Fibroblast of skin of right biceps (primary cell): ENCODE measurements at regions not wholly inside any gene's neighbourhood (a gene's known extent, or its start where the extent isn't known, plus 50 kb on each side); places are given as distances from the start of the nearest gene placed in this dataset.
"Not testable (repeated sequence)": the region's sequence is repeated elsewhere in the genome, so short reads cannot be mapped to it uniquely, and the experiment has no call there.

ENCODE experiments used
- DNase-seq: peaks from one replicate; pipeline ENCODE4 v3.0.0-alpha.2; 2013

DNA sequence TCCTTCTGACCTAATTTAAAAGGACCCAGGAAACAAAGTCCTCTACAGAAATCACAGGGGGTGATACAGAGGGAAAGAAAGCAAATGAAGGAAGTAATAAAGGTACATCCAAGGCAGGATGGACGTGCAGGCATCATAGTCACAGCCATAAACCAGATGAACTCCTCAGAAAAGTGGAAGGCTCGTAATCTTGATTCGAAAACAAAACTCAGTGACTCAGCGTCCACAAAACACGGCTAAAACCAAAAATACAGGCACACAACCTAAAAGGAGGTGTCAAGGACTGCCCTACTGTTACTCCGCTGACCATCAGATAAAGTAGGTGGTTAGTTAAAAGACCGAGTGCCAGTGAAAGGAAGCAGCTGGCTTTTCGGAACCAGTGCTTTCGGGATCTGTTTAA lies 81.5 kb downstream of the TRIM69 start:
- not testable (repeated sequence) for DNase-seq

DNA sequence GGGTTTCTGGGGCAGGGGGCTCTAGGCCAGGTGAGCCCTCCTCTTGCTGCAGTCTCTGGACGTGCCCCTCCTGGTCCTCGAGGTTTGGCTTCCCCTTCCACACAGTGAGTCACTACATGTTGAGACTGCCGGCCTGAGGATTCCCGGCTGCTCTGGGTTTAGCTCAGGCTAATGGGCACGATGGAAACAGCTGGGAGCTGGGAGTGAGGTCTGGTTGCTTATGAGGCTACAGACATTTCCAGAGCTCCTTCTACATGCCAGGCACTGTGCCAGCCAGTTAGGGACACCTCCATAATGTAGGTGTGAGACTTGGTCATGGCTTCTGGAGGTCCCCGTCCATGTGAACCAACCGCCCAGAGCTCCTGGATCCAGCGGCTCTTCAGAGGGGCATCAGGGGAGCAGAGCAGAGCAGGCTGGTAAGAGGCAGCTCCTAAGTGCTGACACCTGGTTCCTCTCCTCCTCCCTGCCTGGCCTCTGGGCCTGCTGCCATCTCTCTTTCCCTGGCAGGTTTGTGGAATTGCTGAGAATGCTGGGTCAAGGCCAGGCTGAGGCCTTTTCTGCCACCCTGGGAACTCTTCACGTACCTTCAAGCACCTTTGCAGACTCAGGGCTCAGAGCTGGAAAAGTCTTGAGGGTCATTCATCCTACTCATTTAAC lies 83.1 kb downstream of the TRIM69 start:
- not testable (repeated sequence) for DNase-seq

DNA sequence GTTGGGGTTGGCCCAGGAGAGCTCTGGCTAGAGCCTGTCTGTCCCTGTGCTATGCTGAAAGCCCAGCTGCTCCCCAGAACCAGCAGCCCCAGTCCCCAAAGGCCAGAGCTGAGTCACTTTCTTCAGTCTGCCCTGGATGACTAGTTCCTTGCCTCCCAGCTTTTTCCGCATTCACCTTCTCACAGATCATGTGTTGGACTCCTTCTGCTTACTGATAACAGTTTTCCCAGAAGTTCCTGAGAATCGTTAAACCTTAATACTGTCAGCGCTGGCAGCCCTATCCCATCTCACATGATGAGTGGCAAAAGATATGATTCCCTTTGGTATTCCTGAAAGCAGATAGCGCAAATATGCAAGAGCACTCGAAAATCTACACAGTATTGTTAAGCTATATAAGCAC lies 84.2 kb downstream of the TRIM69 start:
- DNase-seq = not testable (repeated sequence)

DNA sequence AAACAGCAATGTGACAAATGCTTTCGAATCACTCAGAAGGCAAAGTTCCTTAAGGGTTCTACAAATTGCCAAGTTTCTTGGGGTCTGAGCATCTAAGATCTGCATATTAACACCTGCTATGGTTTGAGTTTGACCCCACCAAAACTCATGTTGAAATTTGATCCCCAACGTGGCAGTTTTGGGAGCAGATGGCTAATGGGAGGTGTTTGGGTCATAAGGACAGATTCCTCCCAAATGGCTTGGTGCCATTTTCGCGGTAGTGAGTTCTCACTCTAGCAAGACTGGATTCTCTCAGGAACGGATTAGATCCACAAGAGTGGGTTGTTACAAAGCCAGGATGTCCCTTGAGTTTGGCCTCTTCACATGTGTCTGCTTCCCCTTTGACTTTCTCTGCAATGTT lies 84.6 kb downstream of the TRIM69 start:
- DNase-seq = not testable (repeated sequence)

DNA sequence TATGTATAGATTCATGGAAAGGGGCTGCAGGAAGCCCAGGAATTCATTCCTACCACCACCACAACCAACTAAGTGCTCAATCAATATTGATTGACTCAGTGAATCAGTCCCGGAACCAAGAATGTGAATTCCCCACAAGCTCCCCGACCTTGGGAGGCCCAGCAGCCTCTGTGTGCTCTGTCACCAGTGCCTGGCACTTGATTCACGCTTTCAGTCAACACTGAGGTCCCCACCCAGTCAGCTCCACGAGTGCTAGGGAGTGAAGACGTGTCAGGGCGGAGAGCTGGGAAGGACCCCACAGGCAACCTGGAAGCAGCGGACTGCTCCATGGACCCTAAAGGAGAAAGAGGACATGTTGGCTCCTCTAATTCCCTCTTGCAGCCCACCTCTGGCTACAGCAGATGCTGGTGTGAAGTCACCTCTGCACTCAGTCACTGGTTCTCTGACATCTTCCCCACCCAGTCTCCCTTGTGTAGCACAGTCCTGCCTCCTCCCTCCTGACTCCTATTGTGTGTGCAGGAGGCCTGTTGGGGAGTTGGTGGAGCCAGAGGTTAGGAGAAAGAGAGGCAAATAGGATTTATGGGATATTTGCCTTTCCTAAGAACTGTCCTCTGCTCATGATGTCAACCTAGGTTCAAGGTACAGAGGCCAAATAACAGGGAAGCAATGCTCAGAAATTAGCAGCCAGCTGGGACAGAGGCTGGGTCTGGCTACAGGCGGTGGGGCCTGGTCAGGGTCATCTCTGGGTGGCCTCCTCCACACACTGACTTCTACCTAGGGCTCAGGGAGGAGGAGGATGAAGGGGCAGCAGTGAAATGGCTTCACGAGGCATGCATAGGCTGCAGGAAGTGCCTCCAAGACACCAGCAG lies 88.2 kb downstream of the TRIM69 start:
- DNase-seq = not testable (repeated sequence)

DNA sequence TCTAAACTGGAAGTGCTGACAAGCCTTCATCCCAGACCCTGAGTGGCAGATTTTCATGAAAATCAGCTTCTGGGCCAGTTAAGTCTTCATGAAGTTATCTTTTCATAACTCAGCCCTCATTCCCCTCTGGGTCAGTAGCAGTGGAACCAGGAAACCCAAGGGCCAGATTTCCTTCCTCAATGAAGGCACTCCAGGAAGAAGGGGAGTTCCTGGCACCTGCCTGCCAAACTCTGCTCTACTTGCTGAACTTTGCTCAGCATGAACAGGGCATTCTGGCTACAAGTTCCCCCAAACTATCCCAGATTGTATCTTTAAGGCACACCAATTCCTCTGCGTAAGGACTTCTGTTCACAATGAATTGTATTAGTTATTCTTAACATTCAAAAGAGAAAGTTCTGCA lies 90.3 kb downstream of the TRIM69 start:
- not testable (repeated sequence) for DNase-seq

DNA sequence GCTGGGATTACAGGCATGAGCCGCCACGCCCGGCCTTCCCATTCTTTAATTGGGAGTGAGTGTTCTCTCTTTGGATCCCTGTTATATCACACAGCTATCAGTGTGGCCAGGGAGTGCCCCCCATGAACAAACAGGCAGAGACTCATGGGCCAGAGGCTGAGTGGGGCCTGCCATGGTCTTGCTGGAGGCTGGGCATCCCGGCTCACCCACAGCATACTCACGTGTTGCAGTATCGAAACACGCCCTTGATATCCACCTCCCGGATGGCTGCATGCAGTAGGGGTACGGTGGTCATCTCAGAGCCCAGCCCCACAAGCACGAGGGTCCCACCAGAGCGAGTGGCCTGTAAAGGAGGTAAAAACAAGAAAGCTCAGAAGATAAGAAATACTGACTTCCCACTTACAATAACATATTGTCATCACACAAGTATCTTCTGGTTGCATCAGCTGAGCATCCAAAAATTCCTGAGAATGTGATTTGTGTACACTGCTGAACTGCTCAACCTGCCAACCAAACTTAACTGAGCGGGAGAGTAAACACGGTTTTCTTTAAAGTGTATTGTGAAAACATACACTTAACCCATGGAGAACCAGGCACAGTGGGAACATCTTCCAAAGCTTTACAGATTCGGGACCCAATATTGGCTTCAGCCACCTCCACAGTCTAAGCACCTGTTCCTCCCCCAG lies 92.0 kb downstream of the TRIM69 start:
- DNase-seq = not testable (repeated sequence)

DNA sequence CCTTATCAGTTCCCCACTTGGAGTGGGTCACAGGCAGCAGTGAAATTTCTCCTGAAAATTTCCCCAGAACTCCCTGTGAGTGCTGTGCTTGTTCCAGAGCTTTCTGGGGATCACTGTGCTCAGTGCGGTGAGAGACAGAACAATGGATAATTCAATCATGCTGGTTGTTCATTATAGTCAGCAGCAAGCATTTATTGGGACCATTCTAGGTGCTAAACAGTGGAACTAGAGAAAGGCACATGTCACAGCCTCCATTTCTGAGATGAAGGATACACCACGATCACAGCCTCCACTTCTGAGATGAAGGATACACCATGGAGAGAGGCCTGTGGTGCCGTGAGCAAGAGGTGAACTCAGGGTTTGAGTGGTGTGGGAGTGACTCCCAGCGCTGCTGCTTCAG lies 92.8 kb downstream of the TRIM69 start:
- DNase-seq = not testable (repeated sequence)

DNA sequence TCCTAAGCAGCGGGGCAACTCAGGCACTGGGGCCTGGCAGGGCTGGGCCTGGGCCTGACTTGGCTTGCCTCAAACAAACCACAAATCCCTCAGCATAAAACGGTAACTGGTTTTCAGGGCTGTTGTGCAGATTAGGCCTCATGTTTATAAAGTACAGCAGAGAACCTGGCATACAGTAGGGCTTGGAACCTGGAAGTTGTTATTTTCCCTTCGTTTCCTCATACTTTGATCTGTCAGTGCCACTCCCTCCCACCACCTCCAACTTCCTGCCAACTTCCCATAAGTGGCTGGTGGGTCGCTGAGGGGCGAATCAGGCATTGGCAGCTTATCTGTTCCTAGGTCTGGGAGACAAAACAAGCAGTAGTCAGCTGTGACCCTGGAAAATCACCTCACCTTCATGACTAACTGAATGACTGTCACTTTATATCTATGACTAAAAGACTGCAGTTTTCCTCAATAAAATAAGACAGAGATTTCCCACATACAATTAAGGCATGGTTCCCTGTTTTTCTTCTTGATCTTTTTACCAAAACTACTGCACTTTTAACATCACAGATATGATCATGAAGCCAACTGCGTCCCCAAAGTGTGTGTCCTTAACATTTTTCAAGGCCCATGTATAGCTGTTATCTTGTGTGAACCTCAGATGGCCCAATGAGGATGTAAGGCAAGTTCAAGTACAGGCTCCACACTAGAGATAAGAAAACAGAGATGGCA lies 94.5 kb downstream of the TRIM69 start:
- not testable (repeated sequence) for DNase-seq

DNA sequence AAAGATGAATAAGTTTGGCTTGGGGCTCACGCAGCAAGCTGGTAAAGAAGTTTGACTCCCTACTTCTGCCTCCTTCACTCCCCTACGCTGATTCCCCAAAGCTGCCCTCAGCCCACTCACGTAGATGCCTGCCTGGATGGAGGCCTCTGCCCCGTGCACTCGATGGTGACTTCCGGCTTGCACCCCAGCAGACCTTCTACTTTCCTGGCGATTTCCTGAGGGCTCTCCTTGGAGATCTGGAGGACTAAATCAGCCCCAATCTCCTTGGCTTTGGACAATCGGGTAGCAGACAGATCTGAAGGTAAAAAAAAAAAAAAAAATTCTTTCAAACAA lies 95.0 kb downstream of the TRIM69 start:
- DNase-seq = not testable (repeated sequence)

DNA sequence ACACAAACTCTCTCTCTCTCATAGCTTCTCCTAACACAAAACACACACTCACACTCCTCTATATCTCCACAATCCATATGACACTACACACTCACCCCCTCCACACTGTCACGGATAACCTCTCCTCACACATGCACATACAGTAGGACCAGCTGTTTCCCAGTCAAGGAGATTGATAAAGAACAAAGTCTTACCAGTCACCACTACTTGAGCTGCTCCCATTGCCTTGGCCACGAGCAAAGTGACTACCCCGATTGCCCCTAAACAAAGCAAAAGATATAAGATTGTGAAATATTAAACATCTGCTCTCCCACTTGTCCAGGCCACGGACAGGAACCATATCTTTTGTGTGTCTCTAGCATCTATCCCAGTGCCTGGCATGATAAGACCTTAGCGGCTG lies 95.8 kb downstream of the TRIM69 start:
- DNase-seq = not testable (repeated sequence)

DNA sequence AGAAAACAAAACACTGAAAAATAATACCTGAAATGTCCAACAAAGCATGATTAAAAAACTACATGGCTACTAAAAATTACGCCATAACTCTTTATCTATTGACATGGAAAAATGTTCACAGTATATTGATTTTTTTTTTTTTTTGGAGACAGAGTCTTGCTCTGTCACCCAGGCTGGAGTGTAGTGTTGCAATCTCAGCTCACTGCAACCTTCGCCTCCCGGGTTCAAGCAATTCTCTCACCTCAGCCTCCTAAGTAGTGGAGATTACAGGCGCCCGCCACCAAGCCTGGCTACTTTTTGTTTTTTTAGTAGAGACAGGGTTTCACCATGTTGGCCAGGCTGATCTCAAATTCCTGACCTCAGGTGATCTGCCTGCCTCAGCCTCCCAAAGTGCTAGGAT lies 96.8 kb downstream of the TRIM69 start:
- not testable (repeated sequence) for DNase-seq

DNA sequence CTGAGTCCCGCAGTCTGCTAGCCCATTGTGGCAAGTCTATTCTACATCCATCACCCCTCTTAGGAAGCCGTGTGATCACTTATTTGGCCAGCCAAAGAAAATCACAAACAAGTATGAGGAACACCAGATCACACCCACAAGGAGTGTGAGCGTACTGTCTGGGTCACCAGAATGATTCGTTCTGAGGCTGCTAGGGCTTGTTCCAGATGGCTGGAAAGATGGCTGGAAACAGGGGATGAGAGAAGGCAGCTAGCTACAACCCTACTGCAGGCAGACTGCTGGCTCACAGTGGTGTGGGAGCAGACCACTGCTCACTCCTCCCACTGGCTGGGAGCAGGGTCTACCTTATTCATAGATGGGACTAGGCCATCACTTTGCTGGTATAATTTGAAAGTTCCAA lies 97.4 kb downstream of the TRIM69 start:
- DNase-seq = not testable (repeated sequence)

DNA sequence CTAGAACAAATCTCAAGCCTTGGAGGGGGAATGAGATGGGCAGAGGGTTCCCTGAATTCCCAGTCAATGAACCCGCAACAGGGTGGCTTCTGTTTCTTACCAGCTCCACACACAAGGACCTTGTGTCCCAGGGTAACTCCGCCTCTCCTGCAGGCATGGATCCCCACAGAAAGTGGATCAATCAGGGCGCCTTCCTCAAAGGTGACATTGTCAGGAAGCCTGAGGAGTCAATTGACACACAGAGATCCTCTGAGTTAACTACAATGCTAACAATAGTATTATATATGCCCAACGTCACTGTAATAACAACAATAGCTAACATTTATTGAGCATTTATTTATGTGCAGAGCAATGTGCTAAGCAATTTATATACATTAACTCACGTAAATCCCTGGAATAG lies 98.8 kb downstream of the TRIM69 start:
- not testable (repeated sequence) for DNase-seq

DNA sequence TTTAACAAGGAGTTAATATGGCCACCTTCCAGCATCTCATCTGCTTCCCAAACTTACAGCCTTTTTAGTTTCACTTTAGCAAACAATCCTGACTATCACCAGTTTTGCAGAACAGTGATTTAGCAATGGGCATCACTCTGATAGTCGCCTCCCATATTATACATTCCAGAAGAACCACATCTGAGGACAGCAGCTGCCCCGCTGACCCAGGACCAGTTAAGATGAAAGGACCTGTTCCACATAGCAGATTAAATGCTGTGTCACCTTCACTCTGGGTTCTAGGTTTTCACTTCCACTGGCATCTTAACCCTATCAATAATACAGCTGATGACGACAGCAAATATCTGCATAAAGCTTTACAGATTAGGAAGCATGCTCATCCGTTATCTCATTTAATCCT lies 99.8 kb downstream of the TRIM69 start:
- DNase-seq = no peak

DNA sequence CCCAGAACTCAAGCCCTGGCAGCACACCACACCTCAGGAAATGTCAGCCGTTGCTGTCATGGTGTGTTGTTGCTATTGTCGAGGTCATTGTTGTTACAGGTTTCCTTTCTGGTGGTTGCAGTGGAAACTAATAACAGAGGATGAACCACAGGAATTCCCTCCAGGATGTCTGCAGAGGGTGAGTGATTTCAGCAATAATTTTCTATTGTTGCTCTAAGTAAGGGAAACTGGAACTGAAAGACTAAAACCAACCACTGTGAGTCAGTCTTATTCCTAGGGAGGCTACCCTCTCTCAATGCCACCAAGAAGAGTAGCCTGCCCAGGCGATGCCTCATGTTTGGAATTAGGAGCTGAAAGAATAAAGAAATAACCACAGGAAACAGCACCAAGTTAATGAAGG lies 102.6 kb downstream of the TRIM69 start:
- peak; percentile 28 for DNase-seq

DNA sequence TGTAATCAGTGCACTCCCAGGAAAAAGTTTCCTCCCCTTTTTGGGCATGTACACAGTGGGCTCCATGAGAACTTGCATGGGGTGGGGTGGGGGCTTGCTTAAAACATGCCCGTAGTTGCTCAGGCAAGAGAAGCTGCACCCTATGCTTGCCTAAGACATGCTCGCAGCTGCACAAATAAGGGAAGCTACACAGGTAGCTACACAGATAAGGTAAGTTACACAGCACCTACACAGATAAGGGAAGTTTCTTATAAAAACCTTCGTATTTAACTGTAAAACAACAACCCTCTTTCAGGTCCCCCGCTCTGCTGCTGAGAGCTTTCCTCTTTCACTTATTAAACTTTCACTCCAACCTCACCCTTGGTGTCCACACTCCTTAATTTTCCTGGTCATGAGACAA lies 105.4 kb downstream of the TRIM69 start:
- DNase-seq = not testable (repeated sequence)

DNA sequence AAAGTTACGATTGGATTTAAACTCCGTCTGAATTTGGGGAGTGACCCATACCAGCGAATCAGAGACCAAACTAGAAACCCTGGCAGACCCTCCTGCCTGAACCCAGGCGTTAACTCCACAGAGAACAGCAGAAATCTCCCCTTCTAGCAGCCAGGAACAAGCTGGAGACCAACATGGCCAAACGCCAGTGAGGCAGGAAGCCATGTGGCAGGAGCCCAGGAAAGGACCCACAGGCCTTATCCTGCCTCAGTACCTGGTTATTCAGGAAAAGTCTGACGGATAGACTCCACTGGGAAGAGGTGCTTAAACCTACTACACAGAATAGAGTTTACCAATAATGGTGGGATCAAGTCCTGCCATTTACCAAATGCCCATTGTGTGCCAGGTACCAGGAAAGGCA lies 106.6 kb downstream of the TRIM69 start:
- DNase-seq = not testable (repeated sequence)

DNA sequence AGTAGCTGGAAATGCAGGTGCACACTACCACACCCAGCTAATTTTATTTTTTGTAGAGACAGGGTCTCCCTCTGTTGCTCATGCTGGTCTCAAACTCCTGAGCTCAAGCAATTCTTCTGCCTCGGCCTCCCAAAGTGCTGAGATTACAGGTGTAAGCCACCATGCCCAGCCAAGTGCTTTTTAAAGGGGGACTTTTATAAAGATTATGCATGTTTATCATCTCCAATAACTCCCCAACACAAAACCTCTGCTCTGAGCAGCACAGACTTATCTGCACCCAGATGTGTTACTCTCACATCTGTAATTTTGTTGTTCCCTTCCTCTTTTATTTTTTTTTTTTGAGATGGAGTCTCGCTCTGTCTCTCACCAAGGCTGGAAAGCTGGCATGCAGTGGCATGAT lies 108.6 kb downstream of the TRIM69 start:
- DNase-seq = not testable (repeated sequence)

DNA sequence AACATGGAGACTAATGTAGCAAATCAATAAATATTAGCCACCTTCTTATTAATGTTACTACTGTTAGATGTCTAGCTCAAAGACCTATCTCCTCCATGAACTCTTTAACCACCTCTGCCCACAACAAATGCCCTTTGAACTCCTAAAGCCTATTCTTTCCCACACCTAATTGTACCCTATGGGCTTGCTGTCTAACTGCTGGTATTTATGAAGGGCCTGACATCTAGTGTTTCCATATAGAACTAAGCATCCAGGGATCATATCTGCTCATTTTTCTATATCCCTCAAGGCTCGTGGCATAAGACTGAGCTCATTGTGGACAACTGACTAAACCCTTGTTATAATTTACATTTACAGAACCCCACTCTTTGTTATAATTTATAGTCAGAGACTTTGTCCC lies 109.8 kb downstream of the TRIM69 start:
- DNase-seq = not testable (repeated sequence)

DNA sequence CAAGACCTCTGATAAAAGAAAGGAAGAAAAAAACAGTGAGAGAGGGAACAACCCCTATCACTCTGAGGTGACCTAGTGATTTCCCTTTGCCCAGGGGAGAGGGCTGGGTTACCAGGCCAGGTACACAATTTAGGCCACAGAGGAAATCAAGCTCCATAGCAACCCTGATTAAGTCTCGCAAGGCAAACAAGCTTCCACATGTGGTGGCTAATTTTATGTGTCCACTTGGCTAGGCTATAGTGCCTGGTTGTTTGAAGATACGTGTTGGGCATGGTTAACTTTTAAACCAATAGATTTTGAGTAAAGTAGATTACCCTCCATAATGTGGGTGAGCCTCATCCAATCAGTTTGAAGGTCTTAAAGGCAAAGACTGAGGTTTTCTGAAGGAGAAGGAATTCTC lies 108.9 kb upstream of the TERB2 start:
- not testable (repeated sequence) for DNase-seq

DNA sequence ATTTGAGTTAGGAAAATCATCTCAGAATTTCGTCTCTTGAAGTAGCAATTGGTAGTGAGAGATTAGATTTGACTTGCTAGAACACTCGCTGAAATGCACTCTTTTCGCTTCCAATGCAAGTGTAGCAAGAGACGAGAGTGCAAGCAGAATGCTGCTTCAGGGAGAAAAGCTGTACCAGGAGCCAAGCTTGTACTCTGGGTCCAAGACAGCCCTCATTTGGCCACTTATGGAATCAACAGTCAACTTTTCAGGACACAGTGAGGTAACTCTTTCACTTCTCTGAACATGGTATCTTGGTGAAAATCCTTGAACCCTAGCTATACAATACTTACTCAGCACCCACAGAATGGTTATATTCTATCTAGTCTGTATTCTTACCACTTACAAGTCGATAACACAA lies 107.6 kb upstream of the TERB2 start:
- not testable (repeated sequence) for DNase-seq
